NCI-H1417 treated with DMSO at 0.1 percent for 48 hours (cell line): ENCODE measurements at regions not wholly inside any gene's neighbourhood (a gene's known extent, or its start where the extent isn't known, plus 50 kb on each side); places are given as distances from the start of the nearest gene placed in this dataset.

Source experiments
- DNase-seq: peaks from one replicate; lab custom pipeline; 2025; lab: John Stamatoyannopoulos, UW

DNA sequence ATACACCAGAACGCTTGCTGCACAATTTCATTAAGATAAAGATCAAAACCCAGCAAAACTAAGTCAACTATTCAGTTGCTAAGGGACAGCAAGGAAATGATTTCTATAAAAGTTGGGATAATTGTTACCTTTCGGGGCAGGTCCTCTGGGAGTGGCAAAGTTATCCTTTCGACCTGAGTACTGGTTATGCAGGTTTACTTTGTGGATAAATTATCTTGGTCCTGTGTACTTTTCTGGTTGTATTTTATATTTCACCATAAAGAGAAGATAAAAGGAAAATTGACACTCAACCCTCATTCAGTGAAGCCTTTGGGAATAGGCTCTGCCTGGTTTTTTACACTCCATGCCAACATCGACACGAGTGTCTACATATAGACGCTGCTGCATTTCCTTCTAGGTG, 146.5 kb downstream of the SYK start:
- DNase-seq = no peak

DNA sequence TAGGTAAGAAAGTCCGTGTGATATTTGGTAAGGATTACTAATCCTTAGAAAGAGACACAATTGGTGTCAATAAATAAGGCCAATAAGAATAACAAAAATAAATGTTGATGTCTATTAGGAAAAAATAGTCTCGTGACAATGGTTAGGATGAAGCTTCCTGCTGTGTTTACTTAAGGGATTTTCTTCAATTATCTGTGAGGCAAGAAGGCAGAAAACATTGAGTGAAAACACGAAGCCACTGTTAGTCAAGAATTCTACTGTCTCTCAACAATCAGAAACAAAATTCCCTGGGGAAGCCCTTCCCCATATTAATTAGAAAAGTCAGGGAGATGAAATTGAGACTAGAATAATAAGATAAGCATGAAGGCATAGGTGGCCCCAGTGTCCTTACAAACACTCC, 149.0 kb downstream of the SYK start:
- no peak for DNase-seq

DNA sequence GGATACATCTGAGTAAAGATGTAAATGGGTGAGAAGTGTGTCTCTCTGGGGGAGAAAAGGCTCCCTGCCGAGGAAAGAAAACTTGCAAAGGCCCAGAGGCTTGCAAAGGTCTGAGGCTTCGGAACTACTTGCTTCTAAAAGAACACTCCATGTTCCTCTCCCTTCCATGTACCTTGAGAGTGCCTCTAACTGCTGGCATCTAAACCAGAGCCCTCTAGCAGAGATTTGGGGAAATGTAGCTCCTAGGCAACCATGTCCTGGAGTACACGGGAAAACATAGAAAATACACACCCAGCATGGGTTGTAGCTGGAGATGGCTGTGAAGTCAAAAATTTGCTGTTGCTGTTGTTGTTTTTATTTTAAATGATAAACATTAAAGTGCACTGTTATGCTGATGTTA, 151.6 kb downstream of the SYK start:
- no peak for DNase-seq

GRCh38 chr9:90953805-90954204, 152.2 kb downstream of the SYK start:
- no peak for DNase-seq

DNA sequence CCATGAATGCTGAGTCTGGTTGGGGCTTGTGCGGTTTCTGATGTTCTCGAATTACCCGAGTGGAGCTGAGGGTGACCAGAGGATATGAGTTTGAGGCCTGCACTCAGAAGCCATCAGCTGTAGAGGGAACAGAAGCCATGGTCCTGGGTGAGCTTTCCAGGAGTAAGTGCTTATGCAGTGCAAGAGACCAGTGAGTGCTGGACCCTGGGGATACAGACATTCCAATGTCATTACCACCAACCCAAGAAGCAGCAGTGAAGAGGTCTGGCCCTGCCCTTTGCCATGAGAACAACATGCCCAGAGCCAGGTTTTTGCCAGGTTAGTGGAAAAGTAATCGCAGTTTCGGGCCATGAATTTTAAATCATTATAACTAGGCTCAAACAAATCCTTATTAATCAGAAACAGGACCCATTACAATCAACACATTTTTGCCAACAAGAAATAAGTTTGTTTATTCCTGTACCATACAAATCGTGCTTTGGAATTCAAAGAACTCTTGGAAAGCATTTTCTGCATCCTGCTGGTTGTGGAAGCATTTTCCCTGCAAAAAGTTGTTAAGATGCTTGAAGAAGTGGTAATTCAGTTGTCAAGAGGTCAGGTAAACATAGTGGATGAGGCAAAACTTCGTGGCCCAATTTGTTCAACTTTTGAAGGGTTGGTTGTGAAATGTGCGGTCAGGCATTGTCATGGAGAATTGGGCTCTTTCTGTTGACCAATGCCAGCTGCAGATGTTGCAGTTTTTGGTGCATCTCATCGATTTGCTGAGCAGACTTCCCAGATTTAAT, 154.6 kb downstream of the SYK start:
- no peak for DNase-seq

DNA sequence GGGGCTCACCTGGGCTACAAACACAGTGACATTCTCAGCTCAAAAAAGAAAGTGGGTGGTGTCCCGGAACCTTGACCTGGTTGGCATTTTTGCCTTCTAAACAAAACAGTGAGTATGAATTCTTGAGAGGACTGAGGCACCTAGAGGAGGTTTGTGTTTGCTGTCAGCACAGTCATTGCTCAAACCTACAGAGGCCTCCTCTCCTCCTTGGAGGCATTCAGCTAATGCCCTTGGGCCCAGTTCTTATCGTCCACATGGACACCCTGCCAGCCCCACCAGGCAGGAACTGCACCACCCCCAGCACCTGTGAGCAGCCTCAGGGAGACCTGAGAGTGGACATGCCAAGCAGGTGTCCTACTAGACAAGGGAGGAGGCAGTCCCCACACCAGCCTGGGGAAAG, 156.7 kb downstream of the SYK start:
- no peak for DNase-seq

GRCh38 chr9:90960941-90961340, 159.3 kb downstream of the SYK start:
- DNase-seq = no peak

- DNase-seq = no peak
These were observed 159.8 kb downstream of the SYK start for GRCh38 chr9:90961375-90961774.

DNA sequence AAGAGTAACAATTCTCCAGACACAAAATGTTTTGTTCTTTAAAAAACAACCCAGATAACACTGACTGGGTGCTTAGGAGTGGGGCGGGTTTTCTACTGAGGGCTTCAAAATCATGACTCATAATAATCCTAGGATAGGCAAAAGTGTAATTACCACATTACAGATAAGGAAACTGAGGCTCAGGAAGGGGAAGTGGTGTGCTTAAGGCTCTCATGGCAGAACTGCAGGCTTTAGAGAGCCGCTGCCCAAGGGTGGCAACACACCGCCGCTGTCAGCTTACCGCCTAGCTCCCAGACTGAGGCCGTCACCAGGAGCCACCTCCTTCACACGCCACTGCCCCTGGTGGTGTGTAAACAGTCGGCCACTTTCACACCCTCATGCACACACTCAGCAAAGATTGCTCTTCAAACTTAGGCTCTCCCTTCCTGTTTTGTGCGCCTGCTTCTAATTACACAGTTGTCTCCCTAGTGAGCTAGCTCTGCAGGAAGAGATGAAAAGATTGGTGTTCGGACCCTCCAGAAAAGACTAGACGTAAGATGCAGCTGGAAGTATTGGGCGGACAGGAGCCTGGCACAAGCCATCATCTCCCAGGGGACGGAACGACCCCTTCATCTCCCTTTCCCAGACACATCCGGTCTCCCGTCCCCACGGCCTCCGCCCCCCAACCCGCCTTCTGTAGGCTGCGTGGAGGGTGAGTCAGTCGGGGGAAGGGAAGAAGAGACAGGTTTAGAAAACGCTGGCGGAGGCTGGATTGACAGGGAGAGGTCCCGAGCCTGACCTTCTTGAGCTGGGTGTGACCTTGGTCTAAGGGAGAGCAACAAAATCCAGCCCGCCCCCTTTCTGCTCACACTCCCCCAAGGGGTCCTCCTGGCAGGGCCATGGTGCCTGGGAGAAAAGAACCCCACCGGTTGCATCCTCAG, 162.7 kb downstream of the SYK start:
- DNase-seq = no peak

GRCh38 chr9:90965226-90966030, 163.8 kb downstream of the SYK start:
- no peak for DNase-seq

DNA sequence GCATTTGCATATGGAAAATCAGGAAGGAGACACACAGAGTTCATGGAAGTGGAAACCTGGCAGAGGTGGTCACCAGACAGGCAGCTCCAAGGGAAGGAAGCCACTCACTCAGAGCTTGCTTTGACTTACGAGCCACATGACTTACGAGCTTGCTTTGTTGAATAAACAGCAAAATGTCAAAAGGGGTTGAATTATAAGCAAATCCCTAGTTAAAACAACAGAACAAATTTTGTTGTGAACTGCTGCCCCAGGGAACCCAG, 164.3 kb downstream of the SYK start:
- DNase-seq = no peak

- no peak for DNase-seq
These were observed 165.0 kb downstream of the SYK start for GRCh38 chr9:90966480-90967144.

GRCh38 chr9:90967145-90967538, 165.5 kb downstream of the SYK start:
- DNase-seq = no peak

DNA sequence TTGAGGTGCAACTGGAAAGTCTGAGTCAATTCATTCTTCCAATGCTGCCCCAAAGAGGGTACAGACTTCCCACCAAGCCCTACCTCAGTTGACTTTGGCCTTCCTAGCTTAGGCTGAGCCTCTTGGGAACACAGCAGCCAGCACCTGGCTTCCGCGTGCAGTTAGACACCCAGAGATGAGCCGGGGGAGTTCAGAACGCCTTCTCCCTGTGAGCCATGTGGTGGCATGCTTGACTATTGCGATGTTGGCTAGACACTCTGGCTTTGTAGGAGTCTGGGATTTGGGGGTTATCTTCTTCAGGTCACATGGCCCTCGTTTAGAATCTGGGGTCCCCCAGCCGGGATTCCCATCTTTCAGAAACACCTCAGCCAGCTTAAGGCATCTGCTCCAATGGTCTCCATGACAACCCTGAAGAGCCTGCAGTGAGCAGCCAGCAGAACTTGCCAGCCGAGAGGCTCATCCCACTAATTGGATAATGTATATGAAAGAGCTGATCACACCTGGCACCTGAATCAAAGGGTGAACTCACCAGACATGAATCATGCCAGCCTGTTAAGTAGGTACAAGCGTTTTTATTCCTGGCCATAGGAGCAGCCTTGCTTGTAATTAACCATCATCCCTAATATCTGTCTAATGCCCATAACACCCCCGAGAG, 167.5 kb downstream of the SYK start:
- peak; percentile 77 for DNase-seq

DNA sequence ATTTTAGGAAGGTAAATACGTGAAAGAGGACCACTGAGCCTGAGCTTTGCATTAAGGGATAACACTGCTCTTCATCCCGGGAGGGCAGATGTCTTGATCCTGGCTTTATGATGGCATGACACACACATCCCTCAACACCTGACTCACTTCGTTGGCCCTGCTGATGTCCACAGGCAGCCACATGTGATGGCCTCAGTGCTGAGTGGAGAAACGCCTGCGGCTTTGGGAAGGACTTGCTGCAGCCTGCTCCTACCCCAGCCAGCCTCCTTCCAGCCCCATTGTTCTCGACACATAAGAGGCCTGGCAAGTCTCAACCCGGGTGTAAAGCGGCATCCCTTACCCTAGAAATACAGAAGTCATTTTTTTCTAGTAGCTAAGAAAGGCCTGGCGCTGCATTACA, 169.0 kb downstream of the SYK start:
- no peak for DNase-seq

DNA sequence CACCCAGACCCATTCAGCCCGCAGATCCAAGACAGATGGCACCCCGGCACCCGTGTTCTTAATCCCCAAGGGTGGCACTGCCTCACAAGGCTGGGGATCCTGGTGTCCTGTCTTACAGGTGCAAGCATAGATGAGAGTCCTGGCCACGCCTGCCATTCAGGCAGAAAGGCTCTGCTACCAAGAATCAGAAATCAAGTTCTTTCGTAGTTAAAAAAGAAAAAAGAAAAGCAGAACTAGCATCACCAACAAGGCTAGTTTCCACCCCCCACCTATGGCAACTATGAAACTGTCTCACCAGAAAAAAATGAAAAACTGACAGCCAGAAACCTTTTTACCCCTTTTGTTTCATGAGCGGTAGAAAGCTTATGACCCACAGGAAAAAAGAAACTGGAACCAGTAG, 170.4 kb downstream of the SYK start:
- DNase-seq = no peak

DNA sequence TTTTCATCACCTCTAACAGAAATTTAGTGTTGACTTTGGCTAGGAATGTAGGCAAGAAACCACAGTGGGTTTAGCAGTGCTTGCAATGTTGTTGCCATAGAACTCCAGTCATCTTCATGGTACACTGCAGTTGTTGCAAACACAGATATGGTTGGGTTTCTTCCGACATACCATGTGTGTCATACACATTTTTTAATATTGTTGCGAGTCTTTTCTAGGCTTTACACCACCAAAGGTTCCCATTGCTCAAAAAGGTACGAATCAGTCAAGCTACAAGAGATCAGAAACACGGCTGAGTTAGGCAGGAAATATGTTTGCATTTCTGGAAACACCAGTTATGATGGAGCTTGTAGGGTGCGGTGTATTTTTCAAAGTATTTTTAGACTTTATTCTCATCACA, 172.4 kb downstream of the SYK start:
- no peak for DNase-seq

- DNase-seq = no peak
These were observed 173.1 kb downstream of the SYK start for GRCh38 chr9:90974643-90975245.

GRCh38 chr9:90975781-90976538, 174.3 kb downstream of the SYK start:
- no peak for DNase-seq

DNA sequence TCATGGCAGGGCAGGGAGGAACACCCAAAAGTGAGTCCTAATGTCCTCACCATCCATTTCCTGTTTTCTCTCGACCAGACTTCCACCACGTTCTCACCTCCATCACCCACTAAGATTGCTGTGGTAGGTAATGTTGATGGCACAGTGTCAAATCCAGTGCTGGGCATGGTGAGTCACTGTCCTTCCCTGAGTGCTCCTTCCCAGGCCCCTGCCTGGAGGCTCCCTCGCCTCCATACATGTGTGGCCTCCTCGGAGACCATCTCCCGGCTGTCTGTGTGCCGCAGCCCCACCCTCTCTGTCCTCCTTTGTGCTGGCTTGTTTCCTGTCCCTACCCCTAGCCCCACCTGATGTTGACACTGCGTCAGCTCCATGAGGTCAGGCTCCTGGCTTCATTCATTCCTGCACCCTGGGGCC, 177.5 kb downstream of the SYK start:
- DNase-seq = no peak

DNA sequence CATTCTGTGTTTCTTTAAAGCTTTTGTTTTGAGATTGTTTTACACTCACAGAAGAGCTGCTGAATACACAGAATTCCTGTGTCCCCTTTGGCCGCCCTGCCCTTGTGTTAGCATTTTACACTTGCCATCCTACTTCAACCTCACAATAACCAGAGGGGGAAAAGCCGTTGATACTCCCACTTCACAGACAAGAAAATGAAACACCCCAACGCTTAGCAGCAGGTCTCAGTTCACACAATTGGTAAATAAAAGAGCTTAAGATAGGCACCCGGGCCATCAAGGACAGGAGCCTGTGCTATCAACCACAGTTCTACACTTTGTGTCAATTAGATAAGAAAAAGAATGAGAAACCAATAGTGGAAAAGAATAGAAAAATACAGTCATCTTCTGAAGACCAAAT, 178.0 kb downstream of the SYK start:
- no peak for DNase-seq
